LNCaP clone FGC (cell line): ENCODE measurements at regions not wholly inside any gene's neighbourhood (a gene's known extent, or its start where the extent isn't known, plus 50 kb on each side); places are given as distances from the start of the nearest gene placed in this dataset.

ENCODE experiments used
- DNase-seq: peaks from one replicate; pipeline ENCODE4 v3.0.0-alpha.2; 2011; ENCODE audit warnings: low read depth
- H3K4me3 ChIP-seq: 2 replicates; pipeline ENCODE4 v1.5.1; 2011; ENCODE audit warnings: mild to moderate bottlenecking, low read depth, low read length, control low read depth
- CTCF ChIP-seq: IDR thresholded peaks from 2 replicates; pipeline ENCODE4 v1.5.1; 2012; ENCODE audit warnings: mild to moderate bottlenecking; ENCODE audit not compliant: control insufficient read depth, insufficient read depth; ENCODE audit errors: extremely low read depth

- no peak overlapping the region for H3K4me3 ChIP-seq
- peak; percentile 95 for TF ChIP-seq CTCF
- peak; percentile 56 for DNase-seq
These were observed 135.1 kb upstream of the RASGRP1 start for GRCh38 chr15:38699633-38700230.

GRCh38 chr15:38701149-38701548 is 136.5 kb upstream of the RASGRP1 start:
- DNase-seq, result no peak
- TF ChIP-seq CTCF, result no peak
- H3K4me3 ChIP-seq, result no peak overlapping the region

- DNase-seq, result peak; percentile 97
- TF ChIP-seq CTCF, result no peak
- peak overlapping the region; percentile 28 for H3K4me3 ChIP-seq
These were observed 137.7 kb upstream of the RASGRP1 start for GRCh38 chr15:38702178-38702912.

GRCh38 chr15:38705436-38706219 is 141.0 kb upstream of the RASGRP1 start:
- DNase-seq, result no peak
- TF ChIP-seq CTCF, result no peak
- no peak overlapping the region for H3K4me3 ChIP-seq

- no peak for DNase-seq
- no peak for TF ChIP-seq CTCF
- no peak overlapping the region for H3K4me3 ChIP-seq
These were observed 142.3 kb upstream of the RASGRP1 start for GRCh38 chr15:38706956-38707355.

- peak; percentile 57 for DNase-seq
- H3K4me3 ChIP-seq, result no peak overlapping the region
- TF ChIP-seq CTCF, result peak; percentile 85
These were observed 143.4 kb upstream of the RASGRP1 start for GRCh38 chr15:38707802-38708671.
